ENCODE measurements at regions not wholly inside any gene's neighbourhood (a gene's known extent, or its start where the extent isn't known, plus 50 kb on each side); places are given as distances from the start of the nearest gene placed in this dataset.
"Not testable (repeated sequence)": the region's sequence is repeated elsewhere in the genome, so short reads cannot be mapped to it uniquely, and the experiment has no call there.

DNA sequence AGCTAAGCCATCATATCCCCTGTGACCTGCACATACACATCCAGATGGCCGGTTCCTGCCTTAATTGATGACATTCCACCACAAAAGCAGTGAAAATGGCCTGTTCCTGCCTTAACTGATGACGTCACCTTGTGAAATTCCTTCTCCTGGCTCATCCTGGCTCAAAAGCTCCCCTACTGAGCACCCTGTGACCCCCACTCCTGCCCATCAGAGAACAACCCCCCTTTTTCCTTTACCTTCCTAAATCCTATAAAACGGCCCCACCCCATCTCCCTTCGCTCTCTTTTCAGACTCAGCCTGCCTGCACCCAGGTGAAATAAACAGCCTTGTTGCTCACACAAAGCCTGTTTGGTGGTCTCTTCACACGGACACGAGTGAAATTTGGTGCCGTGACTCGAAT is 543.8 kb upstream of the HTR2C start:
- not testable (repeated sequence) for H3K4me3 ChIP-seq (ENCODE audit: low read length); DNase-seq (ENCODE audit: low read depth, low spot score)

DNA sequence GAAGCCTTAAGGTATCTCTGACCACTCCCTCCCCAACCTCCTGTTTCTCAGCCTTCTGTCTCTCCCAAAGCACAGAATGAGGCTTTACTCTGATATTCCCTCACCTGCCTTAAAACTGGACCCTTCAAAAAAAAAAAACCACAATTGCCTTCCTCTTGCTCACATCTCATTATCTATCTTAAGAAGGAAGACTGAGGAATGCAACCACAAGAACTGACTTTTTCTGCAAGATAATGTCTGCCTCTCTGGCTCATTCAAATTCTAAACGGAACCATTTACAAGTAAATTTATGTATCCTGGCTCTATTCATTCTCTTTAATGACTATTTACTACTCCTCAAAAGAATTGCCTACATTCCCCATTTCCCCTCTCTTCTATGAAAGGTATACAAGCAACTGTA is 545.5 kb upstream of the HTR2C start:
- H3K4me3 ChIP-seq (ENCODE audit: low read length), result no peak overlapping the region
- no peak for DNase-seq (ENCODE audit: low read depth, low spot score)

DNA sequence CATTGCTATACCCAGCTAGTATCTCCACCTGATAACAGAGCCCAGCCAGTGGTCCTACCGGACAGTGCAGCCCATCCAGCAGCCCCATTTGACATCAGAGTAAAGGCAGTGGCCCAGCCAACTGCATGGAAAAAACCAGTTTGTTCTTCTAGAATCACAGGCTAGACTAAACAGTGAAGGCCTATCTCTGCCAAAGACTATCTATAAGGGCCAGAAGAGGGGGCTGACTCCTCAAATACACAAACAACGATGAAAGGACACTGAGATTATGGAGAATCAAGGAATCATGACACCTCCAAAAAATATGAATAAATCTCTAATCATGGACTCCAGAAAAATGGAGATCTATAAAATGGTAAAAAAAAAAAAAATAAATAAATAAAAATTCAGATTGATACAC is 546.4 kb upstream of the HTR2C start:
- DNase-seq (ENCODE audit: low read depth, low spot score), result no peak
- no peak overlapping the region for H3K4me3 ChIP-seq (ENCODE audit: low read length)

DNA sequence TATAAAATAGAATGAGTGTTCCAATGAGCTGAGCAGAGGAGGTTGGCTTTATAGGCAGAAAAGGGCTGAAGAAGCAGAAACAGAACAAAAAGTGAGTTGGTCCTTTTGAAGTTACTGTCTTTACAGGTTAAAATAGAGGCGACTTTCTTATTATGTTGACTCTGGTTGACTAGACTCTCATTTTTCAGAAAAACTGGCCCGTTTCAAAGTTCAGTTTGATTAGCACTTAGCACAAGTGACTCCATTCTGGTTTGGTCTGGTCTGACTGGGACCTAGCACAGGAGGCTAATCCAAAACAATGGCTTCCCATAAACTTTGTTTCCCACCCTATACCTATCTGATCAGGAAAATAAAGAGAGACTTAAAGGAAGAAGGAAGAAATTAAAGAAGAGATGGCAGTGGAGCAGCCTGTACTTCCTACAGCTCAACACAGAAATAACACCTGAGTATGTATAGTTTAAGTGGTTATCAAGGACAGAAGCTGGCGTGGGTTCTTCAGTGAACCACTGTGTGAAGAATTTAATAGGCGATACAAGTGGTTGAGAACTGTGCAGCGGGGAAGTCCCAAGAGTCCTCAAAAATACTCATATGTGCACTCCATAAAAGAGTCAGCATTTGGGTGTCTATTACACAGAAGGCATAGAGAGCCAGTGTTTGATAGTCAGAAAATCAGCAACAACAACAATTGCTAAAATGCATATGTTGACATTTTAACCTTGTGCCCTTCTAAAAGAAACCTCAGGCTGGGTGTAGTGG is 554.8 kb upstream of the HTR2C start:
- no peak overlapping the region for H3K4me3 ChIP-seq (ENCODE audit: low read length)
- no peak for DNase-seq (ENCODE audit: low read depth, low spot score)

DNA sequence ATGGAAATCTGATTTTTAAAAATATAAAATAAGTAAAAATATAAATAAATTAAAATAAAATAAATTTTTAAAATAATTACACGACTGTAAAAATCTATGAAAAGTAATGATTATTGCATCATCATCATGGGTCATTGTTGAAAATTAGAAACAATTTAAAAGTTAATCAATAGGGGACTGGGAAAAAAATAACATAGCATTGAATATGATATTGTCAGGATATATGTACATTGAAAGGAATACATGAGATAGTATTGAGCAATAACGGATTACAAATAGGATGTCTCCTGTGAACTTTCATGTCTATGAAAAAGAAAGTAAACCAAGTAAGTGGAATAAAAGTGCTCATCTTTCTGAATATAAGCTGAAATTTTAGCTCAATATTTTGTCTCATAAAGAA is 566.8 kb upstream of the HTR2C start:
- DNase-seq (ENCODE audit: low read depth, low spot score), result no peak
- no peak overlapping the region for H3K4me3 ChIP-seq (ENCODE audit: low read length)

DNA sequence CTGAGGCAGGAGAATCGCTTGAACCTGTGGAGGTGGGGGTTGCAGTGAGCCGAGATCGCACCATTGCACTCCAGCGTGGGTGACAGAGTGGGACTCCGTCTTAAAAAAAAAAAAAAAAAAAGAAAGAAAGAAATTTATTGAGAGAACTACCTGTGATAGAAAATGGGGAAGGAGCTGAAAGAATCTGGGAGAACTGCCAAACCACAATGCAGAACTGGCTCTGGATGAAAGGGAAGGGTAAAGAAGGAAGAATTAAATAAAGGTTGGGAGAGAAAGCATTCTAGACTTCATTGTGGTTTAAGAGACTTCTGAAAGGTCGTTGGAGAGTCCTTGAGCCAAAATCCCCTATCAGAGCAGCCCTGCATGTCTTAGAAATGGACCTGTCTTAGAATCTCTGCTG is 567.9 kb upstream of the HTR2C start:
- DNase-seq (ENCODE audit: low read depth, low spot score), result no peak
- H3K4me3 ChIP-seq (ENCODE audit: low read length), result no peak overlapping the region

DNA sequence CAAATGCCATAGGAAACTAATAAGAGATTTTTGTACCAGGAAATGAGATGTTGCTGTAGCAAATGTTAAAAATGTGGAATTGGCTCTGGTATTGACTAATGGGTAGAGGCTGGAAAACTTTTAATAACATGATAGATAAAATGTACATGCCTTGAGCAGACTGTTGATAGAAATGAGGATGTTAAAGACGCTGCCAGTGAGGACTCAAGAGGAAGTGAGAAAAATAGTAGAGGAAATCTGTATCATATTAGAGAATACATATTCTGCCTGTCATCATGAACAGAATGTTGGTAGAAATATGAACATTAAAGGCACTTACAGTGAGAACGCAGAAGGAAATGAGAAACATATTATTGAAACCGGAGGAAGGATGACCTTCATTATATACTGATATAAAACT is 577.2 kb upstream of the HTR2C start:
- no peak overlapping the region for H3K4me3 ChIP-seq (ENCODE audit: low read length)
- DNase-seq (ENCODE audit: low read depth, low spot score), result no peak

DNA sequence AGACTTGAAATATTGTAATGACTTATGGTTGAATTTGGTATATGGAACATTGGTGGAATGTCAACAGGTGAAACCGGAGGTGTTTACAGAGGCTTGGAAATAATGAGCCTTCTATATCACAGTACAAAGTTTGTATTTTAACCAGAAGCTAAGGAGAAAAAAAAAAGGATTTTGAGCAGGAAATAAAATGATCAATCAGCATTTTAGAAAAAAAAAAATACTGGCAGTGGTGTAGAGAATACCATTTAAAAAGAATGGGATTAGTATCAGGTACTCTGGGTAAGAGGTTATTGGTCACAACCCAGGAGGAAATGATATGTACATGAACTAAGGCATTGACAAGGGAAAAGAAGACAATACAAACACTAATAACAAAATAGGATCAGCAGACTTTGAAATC is 587.1 kb upstream of the HTR2C start:
- DNase-seq (ENCODE audit: low read depth, low spot score), result no peak
- no peak overlapping the region for H3K4me3 ChIP-seq (ENCODE audit: low read length)

DNA sequence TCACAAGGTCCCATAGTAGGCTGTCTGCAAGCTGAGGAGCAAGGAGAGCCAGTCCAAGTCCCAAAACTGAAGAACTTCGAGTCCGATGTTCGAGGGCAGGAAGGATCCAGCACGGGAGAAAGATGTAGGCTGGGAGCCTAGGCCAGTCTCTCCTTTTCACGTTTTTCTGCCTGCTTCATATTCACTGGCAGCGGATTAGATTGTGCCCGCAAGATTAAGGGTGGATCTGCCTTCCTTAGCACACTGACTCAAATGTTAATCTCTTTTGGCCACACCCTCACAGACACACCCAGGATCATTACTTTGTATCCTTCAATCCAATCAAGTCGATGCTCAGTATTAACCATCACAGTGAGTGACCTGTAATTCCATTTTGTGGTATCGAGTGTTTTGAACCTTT is 592.2 kb upstream of the HTR2C start:
- DNase-seq (ENCODE audit: low read depth, low spot score); H3K4me3 ChIP-seq (ENCODE audit: low read length): not testable (repeated sequence)

DNA sequence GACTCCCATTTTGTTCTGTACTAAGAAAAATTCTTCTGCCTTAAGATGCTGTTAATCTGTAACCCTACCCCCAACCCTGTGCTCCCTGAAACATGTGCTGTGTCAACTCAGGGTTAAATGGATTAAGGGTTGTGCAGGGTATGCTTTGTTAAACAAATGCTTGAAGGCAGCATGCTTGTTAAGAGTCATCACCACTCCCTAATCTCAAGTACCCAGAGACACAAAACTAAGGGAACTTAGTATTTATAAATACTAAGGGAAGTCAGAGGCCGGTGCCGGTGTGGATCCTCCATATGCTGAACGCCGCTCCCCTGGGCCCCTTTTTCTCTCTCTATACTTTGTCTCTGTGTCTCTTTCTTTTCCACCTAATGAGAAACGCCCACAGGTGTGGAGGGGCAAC is 593.2 kb upstream of the HTR2C start:
- not testable (repeated sequence) for DNase-seq (ENCODE audit: low read depth, low spot score); H3K4me3 ChIP-seq (ENCODE audit: low read length)

DNA sequence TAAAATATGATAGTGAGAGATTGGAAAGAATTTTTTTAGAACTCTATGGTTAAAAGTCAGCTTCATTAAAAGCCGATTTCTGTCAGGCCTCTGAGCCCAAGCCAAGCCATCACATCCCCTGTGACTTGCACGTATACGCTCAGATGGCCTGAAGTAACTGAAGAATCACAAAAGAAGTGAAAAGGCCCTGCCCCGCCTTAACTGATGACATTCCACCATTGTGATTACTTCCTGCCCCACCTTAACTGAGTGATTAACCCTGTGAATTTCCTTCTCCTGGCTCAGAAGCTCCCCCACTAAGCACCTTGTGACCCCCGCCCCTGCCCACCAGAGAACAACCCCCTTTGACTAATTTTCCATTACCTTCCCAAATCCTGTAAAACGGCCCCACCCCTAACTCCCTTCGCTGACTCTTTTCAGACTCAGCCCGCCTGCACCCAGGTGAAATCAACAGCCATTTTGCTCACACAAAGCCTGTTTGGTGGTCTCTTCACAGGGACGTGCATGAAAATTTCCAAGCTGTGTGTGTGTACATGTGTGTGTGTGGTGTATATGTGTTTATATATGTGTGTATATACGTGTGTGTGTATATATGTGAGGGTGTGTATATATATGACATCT is 595.5 kb upstream of the HTR2C start:
- H3K4me3 ChIP-seq (ENCODE audit: low read length); DNase-seq (ENCODE audit: low read depth, low spot score): not testable (repeated sequence)

DNA sequence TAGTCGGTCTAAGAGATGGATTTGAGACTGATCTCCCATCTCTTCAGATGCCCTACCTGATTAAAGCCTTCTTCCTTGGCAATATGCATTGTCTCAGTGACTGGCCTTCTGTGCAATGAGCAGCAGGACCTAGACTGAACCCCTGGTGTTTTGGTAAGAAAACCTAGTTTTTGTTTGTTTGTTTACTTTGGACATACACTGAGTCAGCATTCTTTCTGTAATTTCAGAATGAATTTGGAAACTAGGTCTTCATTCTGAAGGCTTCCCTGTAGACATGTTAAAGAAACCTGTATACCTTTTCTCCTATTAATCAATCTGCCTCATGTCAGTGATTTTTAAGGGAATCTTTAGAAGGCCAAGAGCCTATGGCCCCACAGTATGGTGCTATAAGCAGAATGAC is 597.5 kb upstream of the HTR2C start:
- no peak overlapping the region for H3K4me3 ChIP-seq (ENCODE audit: low read length)
- DNase-seq (ENCODE audit: low read depth, low spot score), result no peak

DNA sequence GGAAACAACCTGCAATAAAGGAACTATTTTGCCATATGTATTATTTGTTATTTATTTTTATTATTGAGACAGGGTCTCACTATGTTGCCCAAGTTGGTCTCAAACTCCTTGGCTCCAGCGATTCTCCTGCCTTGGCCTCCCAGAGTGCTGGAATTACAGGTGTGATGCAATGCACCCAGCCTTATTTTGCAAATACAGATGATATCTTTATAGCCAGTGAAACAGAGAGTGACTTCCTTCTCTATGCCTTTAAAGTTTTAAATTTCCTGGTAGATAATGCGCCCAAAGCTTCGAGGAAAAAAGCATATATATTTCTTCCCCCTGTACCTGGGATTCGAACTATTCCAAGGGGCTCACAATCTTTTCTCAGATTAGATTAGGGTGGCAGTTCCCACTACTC is 601.1 kb upstream of the HTR2C start:
- DNase-seq (ENCODE audit: low read depth, low spot score), result no peak
- H3K4me3 ChIP-seq (ENCODE audit: low read length), result no peak overlapping the region

DNA sequence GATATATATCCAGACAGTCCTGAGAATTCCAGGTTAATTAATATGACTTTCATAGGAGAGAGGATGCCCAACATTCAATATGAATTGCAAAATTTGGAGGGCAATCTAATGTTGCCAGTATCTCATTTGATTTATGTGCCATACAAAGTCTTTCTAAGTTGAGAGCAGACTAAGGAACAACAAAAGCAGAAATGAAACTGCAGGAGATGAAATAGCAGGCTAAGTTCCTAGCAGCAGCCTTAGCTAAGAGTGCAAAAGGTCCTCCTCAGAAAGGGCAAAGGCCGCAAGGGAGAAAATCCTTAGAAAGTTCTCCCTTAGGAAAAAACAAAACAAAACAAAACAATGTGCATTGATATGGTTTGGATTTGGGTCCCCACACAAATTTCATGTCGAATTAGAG is 602.9 kb upstream of the HTR2C start:
- H3K4me3 ChIP-seq (ENCODE audit: low read length), result no peak overlapping the region
- no peak for DNase-seq (ENCODE audit: low read depth, low spot score)

DNA sequence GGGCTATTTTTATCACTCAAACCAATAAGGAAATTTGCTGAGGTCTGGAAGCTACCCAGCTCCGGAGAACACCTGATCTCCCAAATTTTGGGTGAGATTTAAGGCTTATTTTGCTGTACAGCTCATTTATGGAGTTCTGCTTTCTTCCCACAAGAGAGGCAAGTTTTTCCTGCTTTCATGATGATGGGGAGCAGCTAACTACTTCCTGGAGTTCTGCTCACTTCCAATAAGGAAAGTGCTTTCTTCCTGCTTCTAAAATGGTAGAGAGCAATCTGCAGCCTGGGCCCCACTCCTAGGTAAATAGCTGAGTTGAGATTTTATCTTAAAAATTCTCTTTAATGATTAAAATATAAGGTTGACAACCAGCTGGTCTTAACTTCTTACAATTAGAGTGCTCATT is 606.0 kb upstream of the HTR2C start:
- DNase-seq (ENCODE audit: low read depth, low spot score), result no peak
- no peak overlapping the region for H3K4me3 ChIP-seq (ENCODE audit: low read length)

DNA sequence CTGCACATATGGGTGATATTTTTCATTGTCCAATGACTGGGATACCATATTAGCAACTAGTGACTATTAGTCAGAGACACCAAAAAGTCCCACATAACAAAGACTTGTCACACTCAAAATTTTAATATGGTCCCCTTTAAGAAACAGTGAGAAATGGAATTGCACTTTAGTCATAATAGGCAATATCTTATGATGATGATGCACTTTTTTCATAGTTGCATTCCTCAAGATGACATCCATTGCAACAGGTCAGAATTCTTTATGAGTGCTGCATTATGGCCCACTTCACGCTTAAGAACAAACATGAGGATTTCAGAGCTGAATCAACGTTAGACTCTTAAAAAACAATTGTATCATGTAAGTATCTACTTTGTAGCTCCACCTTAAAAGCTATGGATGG is 608.4 kb upstream of the HTR2C start:
- no peak overlapping the region for H3K4me3 ChIP-seq (ENCODE audit: low read length)
- DNase-seq (ENCODE audit: low read depth, low spot score), result no peak

DNA sequence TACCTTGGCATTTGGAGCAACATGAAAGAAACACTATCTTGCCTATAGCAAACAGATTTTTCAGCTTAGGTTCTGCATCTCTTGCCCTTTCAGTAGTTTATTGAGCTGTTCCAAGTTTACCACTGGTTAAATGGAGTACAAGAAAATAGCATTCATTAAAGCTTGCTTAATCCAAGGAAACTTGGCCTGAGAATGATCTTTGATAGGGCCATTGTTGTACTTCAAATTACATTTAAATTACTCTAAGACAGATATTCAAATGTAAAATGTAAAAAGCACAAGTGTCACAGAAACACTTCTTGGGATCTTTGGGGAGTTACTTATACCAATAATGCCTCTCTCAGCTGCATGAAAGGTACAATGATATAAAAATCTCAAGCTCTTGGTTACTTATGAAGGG is 609.0 kb upstream of the HTR2C start:
- no peak overlapping the region for H3K4me3 ChIP-seq (ENCODE audit: low read length)
- no peak for DNase-seq (ENCODE audit: low read depth, low spot score)

DNA sequence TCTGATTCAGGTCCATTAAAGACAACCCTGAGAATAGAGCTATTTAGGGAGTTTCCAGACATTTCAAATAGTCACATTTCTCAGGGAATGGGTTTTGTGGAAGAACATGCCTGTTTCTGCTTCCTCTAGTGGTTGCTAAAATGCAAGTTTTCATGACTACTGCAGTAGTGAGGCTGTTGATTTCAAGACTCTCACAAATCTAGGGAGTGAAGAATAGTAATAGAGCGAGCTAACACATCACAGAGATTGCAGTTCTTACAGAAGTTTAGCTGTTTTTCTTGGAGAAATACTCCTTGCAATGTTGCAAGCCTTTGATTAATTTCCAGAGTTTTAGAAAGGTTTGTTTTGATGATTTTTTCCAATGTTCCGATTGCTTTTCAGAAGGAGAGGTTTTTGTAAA is 610.2 kb upstream of the HTR2C start:
- no peak overlapping the region for H3K4me3 ChIP-seq (ENCODE audit: low read length)
- no peak for DNase-seq (ENCODE audit: low read depth, low spot score)

DNA sequence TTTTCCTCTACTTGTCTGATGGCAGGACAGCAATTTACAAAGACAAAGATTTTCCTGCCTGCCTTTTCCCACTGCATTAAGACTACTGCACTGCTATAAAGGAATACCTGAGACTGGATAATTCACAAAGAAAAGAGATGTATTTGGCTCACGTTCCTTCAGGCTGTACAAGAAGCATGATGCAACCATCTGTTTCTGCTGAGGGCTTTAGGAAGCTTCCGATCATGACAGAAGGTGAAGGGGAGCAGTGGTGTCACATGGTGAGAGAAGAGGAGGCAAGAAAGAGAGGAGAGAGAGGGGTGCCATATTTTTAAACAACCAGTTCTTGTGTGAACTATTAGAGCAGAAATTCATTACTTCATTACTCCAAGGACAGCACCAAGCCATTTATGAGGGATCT is 617.1 kb upstream of the HTR2C start:
- H3K4me3 ChIP-seq (ENCODE audit: low read length), result no peak overlapping the region
- DNase-seq (ENCODE audit: low read depth, low spot score), result no peak

DNA sequence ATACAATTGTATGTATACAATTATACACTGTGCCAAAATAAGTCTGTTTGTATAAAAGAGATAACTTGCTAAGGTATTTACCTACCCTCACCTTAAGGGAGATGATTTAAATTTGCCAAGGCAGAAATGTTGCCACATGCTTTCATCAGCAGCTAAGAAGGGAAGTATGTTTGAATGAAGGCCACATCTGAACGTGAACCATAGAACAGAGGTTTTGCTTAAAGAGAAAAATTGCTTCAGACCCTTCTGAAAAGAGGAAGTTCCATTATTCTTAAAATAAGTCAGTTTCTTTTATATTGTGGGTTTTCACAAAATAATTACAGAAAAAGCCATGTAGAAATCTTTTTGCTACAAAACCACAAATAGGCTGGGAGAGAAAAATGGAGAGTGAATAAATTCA is 621.5 kb upstream of the HTR2C start:
- H3K4me3 ChIP-seq (ENCODE audit: low read length), result no peak overlapping the region
- no peak for DNase-seq (ENCODE audit: low read depth, low spot score)

DNA sequence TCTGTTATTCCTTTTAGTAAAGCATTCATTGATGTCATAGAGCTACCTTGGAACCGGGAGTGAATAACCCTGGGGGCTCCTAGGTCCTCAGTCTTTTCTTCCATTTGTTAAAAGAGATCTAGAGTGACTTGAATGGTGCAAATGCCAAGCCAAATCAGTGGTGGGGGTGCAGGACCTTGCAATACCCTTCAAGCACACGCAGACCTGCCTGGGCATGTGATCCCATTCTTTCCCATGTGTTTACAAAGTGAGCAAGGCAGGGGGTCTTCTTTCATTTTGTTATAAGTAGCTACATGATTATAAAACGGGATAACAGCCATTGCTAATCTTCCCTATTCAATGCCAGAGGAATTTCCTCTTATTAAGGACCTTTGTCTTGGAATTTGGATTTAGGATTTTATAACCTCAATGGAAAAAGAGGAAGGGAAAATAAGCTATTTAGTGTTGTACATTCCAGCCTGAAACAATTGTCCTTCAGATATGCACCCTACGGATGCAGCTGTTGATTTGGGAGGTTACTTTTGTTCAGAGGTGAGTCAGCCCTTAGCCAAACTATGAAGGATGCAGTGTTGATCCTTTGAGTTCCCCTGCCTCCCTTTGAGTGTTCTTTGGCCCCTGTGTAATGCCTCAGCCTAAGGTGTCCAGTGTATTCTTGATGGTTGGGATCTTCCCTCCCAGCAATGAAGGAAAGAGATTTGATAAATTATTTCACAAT is 623.8 kb upstream of the HTR2C start:
- no peak for DNase-seq (ENCODE audit: low read depth, low spot score)
- H3K4me3 ChIP-seq (ENCODE audit: low read length), result no peak overlapping the region

All from Jurkat, Clone E6-1 (cell line).